ENCODE measurements at regions not wholly inside any gene's neighbourhood (a gene's known extent, or its start where the extent isn't known, plus 50 kb on each side); places are given as distances from the start of the nearest gene placed in this dataset.

- no peak overlapping the region for H3K4me3 ChIP-seq (ENCODE audit: low read depth, low read length)
- TF ChIP-seq MYC (IDR thresholded peaks at IDR 0.05; ENCODE audit: low read depth, low read length), result no peak
- no peak for TF ChIP-seq CTCF (IDR thresholded peaks at IDR 0.05; ENCODE audit: low read depth, low read length)
- TF ChIP-seq POLR2A (IDR thresholded peaks at IDR 0.05; ENCODE audit: extremely low read depth, insufficient read length), result no peak
- no peak for DNase-seq (ENCODE audit: low read depth)
These were observed 254.0 kb downstream of the KLF6 start for GRCh38 chr10:3530783-3531645.

GRCh38 chr10:3530346-3530745, 254.7 kb downstream of the KLF6 start:
- DNase-seq (ENCODE audit: low read depth), result no peak
- no peak for TF ChIP-seq MAX (IDR thresholded peaks at IDR 0.05; ENCODE audit: low read depth, low read length)
- TF ChIP-seq MYC (IDR thresholded peaks at IDR 0.05; ENCODE audit: low read depth, low read length), result no peak
- TF ChIP-seq CTCF (IDR thresholded peaks at IDR 0.05; ENCODE audit: low read depth, low read length), result no peak
- TF ChIP-seq POLR2A (IDR thresholded peaks at IDR 0.05; ENCODE audit: extremely low read depth, insufficient read length), result no peak
- no peak overlapping the region for H3K4me3 ChIP-seq (ENCODE audit: low read depth, low read length)

- H3K4me3 ChIP-seq (ENCODE audit: low read depth, low read length), result no peak overlapping the region
- no peak for TF ChIP-seq POLR2A (IDR thresholded peaks at IDR 0.05; ENCODE audit: extremely low read depth, insufficient read length)
- no peak for DNase-seq (ENCODE audit: low read depth)
These were observed 255.3 kb downstream of the KLF6 start for GRCh38 chr10:3529691-3530090.

- no peak for DNase-seq (ENCODE audit: low read depth)
- TF ChIP-seq MAX (IDR thresholded peaks at IDR 0.05; ENCODE audit: low read depth, low read length) (no peak), POLR2A (IDR thresholded peaks at IDR 0.05; ENCODE audit: extremely low read depth, insufficient read length) (no peak), CTCF (IDR thresholded peaks at IDR 0.05; ENCODE audit: low read depth, low read length) (no peak), MYC (IDR thresholded peaks at IDR 0.05; ENCODE audit: low read depth, low read length) (no peak)
- H3K4me3 ChIP-seq (ENCODE audit: low read depth, low read length), result no peak overlapping the region
These were observed 256.1 kb downstream of the KLF6 start for GRCh38 chr10:3528823-3529403.

- H3K4me3 ChIP-seq (ENCODE audit: low read depth, low read length), result no peak overlapping the region
- no peak for TF ChIP-seq POLR2A (IDR thresholded peaks at IDR 0.05; ENCODE audit: extremely low read depth, insufficient read length)
- no peak for TF ChIP-seq CTCF (IDR thresholded peaks at IDR 0.05; ENCODE audit: low read depth, low read length)
- no peak for TF ChIP-seq MAX (IDR thresholded peaks at IDR 0.05; ENCODE audit: low read depth, low read length)
- TF ChIP-seq MYC (IDR thresholded peaks at IDR 0.05; ENCODE audit: low read depth, low read length), result no peak
- DNase-seq (ENCODE audit: low read depth), result no peak
These were observed 256.7 kb downstream of the KLF6 start for GRCh38 chr10:3528271-3528670.

GRCh38 chr10:3527869-3528268, 257.1 kb downstream of the KLF6 start:
- no peak overlapping the region for H3K4me3 ChIP-seq (ENCODE audit: low read depth, low read length)
- TF ChIP-seq MYC (IDR thresholded peaks at IDR 0.05; ENCODE audit: low read depth, low read length) (no peak), CTCF (IDR thresholded peaks at IDR 0.05; ENCODE audit: low read depth, low read length) (no peak), POLR2A (IDR thresholded peaks at IDR 0.05; ENCODE audit: extremely low read depth, insufficient read length) (no peak), MAX (IDR thresholded peaks at IDR 0.05; ENCODE audit: low read depth, low read length) (no peak)
- no peak for DNase-seq (ENCODE audit: low read depth)
